Cardiac muscle cell (in vitro differentiated cells and primary cell): ENCODE measurements at regions not wholly inside any gene's neighbourhood (a gene's known extent, or its start where the extent isn't known, plus 50 kb on each side); places are given as distances from the start of the nearest gene placed in this dataset.
A peak's percentile ranks its signal among the peaks of the same experiment; 100 is the strongest.
"Not testable (repeated sequence)": the region's sequence is repeated elsewhere in the genome, so short reads cannot be mapped to it uniquely, and the experiment has no call there.

Experiments used
- DNase-seq, 2 donors: peaks; one replicate each; pipeline versions ENCODE4 v3.0.0 to v3.0.0-alpha.2; 2010 to 2017; ENCODE audit warnings: low read depth in 1 of 2, low spot score in 1 of 2
- H3K27ac ChIP-seq: fragments of 200-600 bp; sonication (generic); 2 replicates; pipeline ENCODE4 v1.5.1; 2016
- H3K27me3 ChIP-seq: fragments of 200-600 bp; sonication (generic); 2 replicates; pipeline ENCODE4 v1.6.0; 2016; ENCODE audit warnings: control low read depth
- H3K36me3 ChIP-seq: fragments of 200-600 bp; sonication (generic); 2 replicates; pipeline ENCODE4 v1.5.1; 2016; ENCODE audit warnings: control low read depth
- H3K4me1 ChIP-seq: fragments of 200-600 bp; sonication (generic); 2 replicates; pipeline ENCODE4 v1.8.1; 2017; ENCODE audit warnings: low read depth, mild to moderate bottlenecking, mixed run types
- H3K4me3 ChIP-seq: fragments of 200-600 bp; sonication (generic); 2 replicates; pipeline ENCODE4 v1.5.1; 2016; ENCODE audit warnings: mild to moderate bottlenecking
- H3K9me3 ChIP-seq: fragments of 200-600 bp; sonication (generic); 2 replicates; pipeline ENCODE4 v1.5.1; 2017; ENCODE audit warnings: low read depth, mild to moderate bottlenecking, control low read depth
- TF ChIP-seq, protein P1 (sequence below): IDR thresholded peaks from 2 replicates; pipeline ENCODE4 v1.5.1; 2012; ENCODE audit warnings: low read depth, mild to moderate bottlenecking, low read length

DNA sequence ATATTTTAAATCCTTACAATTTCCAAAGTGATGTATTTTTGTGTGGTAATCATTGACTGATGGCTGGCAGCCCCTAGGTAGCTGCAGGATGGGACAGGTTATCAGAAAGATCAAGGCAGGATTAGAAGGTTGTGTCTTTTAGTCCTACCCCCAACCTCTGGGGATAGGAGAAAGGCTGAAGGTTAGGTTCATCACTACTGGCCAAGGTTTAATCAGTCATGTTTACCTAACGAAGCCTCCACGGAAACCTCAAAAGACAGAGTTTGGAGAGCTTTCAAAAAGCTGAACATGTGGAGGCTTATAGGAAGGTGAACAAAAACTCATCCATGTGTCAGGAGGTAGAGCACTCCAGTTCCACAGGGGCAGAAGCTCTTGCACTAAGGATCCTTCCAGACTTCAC, 77.5 kb upstream of the CD163 start:
- Histone ChIP-seq H3K4me3 (no peak overlapping the region), H3K27ac (no peak overlapping the region)

DNA sequence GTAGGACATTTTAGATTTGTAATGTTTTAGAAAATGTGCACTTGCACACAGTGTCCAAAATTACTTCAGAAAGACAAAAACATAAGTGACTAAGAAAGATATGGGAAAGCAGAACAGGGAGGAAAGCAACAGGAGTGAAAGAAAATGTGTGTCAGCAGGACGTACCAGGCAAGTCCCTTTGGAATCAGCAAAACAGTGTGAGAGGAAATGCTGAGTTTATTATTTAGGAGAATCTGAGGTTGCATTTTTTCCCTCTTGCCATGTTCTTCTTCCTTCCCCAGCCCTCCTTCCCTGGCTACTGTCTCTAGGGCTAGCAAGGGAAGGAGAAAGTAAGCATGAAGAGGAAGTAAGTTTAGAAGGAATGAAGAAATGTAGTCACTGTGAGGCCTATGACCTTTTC, 67.7 kb upstream of the CD163 start:
- H3K27me3 ChIP-seq: no peaks in the 10 kb centered on the region
- TF ChIP-seq, protein P1, sequence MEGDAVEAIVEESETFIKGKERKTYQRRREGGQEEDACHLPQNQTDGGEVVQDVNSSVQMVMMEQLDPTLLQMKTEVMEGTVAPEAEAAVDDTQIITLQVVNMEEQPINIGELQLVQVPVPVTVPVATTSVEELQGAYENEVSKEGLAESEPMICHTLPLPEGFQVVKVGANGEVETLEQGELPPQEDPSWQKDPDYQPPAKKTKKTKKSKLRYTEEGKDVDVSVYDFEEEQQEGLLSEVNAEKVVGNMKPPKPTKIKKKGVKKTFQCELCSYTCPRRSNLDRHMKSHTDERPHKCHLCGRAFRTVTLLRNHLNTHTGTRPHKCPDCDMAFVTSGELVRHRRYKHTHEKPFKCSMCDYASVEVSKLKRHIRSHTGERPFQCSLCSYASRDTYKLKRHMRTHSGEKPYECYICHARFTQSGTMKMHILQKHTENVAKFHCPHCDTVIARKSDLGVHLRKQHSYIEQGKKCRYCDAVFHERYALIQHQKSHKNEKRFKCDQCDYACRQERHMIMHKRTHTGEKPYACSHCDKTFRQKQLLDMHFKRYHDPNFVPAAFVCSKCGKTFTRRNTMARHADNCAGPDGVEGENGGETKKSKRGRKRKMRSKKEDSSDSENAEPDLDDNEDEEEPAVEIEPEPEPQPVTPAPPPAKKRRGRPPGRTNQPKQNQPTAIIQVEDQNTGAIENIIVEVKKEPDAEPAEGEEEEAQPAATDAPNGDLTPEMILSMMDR: no peak
- no peaks in the 10 kb centered on the region for H3K36me3 ChIP-seq
- H3K4me3 ChIP-seq: no peak overlapping the region
- no peak for DNase-seq
- H3K4me1 ChIP-seq: no peaks in the 10 kb centered on the region
- no peak overlapping the region for H3K27ac ChIP-seq
- no peaks in the 10 kb centered on the region for H3K9me3 ChIP-seq

More for the DNA sequence above, 77.5 kb upstream of the CD163 start:
- H3K9me3 ChIP-seq: no peaks in the 10 kb centered on the region
- no peak for DNase-seq
- TF ChIP-seq, protein P1: no peak
- no peaks in the 10 kb centered on the region for H3K36me3 ChIP-seq
- no peaks in the 10 kb centered on the region for H3K4me1 ChIP-seq
- H3K27me3 ChIP-seq: no peaks in the 10 kb centered on the region

DNA sequence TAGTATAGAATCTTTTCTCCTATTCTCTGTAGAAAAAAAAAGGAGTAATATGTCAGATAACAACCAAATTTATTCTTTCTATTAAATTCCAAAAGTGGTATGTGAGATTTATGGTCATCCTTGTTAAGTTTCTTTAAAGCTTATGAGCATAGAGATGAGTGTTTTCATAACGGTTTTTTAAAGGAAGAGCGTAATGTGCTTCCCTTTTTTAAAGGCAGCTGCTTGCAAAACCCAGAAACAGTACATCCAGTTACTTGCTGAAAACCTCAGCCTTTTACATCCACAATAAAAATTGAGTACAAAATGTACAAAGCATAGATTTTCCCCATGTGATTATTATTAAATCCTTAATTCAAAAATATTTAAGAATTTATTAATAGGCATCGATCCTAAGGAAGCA, 53.6 kb upstream of the CD163 start:
- no peak for DNase-seq
- Histone ChIP-seq H3K27me3 (no peaks in the 10 kb centered on the region), H3K9me3 (no peaks in the 10 kb centered on the region), H3K4me3 (no peak overlapping the region), H3K36me3 (no peaks in the 10 kb centered on the region), H3K27ac (no peak overlapping the region), H3K4me1 (peaks cover 17% of the 10 kb centered on the region)
- TF ChIP-seq, protein P1: no peak

DNA sequence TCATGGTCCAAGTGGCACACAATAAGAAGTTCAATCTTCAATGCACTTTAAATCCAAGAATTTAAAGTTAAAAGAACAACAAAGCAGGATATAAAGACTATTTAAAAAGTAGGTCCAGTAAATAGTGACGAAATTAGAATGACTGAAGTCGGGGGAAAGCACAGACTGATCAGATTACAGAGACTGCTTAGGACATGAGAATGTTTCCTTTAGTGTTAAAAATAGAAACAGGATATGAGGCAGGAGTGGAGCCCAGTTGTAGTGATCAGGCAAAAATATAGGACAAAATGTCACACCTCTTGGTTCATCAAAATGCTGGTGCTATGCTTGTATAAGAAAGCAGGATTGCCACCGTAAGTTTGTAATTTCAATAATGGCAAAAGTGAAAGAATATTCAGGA, 52.2 kb upstream of the CD163 start:
- Histone ChIP-seq H3K27ac (peak overlapping the region; percentile 73), H3K9me3 (no peaks in the 10 kb centered on the region), H3K36me3 (no peaks in the 10 kb centered on the region), H3K27me3 (no peaks in the 10 kb centered on the region), H3K4me1 (peaks cover 17% of the 10 kb centered on the region), H3K4me3 (no peak overlapping the region)
- TF ChIP-seq, protein P1: no peak
- peak; percentile 19 to 51 for DNase-seq

DNA sequence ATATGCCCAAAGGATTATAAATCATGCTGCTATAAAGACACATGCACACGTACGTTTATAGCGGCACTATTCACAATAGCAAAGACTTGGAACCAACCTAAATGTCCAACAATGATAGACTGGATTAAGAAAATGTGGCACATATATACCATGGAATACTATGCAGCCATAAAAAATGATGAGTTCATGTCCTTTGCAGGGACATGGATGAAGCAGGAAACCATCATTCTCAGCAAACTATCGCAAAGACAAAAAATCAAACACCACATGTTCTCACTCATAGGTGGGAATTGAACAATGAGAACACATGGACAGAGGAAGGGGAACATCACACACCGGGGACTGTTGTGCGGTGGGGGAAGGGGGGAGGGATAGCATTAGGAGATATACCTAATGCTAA, 51.3 kb upstream of the CD163 start:
- not testable (repeated sequence) for H3K9me3 ChIP-seq, DNase-seq, H3K27me3 ChIP-seq, H3K4me3 ChIP-seq, H3K36me3 ChIP-seq, H3K27ac ChIP-seq
- H3K4me1 ChIP-seq: peaks cover 17% of the 10 kb centered on the region
